GM12878 (cell line): ENCODE measurements at regions not wholly inside any gene's neighbourhood (a gene's known extent, or its start where the extent isn't known, plus 50 kb on each side); places are given as distances from the start of the nearest gene placed in this dataset.

ENCODE experiments used
- ATAC-seq: fragments of 200-7000 bp; cut with Tn5 transposase; 3 replicates; pipeline ENCODE4 v1.9.1; 2020; ENCODE audit warnings: mild to moderate bottlenecking, moderate library complexity
- BruUV-seq: library from RNA; stranded (reverse); fragments of 400-500 nt; replicated peaks from 2 replicates; lab custom pipeline; 2021; lab: Mats Ljungman, UMichigan
- CTCF ChIA-PET: fragments of 300-600 bp; sonication (Branson Sonifier 250); formaldehyde crosslinking; extraction: SDS; loops from one replicate; lab custom pipeline; 2021; ENCODE audit warnings: inconsistent platforms; lab: Yijun Ruan, JAX
- POLR2A ChIA-PET: fragments of 350-600 bp; formaldehyde crosslinking; extraction: SDS; loops from one replicate; lab custom pipeline; 2021; ENCODE audit warnings: inconsistent platforms; lab: Charles Lee
- RAD21 ChIA-PET: fragments of 300-600 bp; sonication (Branson Sonifier 250); formaldehyde crosslinking; loops from one replicate; lab custom pipeline; 2023; ENCODE audit warnings: antibody characterized with exemption; ENCODE audit not compliant: unreplicated experiment; lab: Charles Lee
- SMC1A ChIA-PET: fragments of 300-600 bp; sonication (Branson Sonifier 250); formaldehyde crosslinking; loops from one replicate; lab custom pipeline; 2023; ENCODE audit not compliant: unreplicated experiment, uncharacterized antibody; lab: Charles Lee
- DNase-seq: peaks from one replicate; pipeline ENCODE4 v3.0.0-alpha.2; 2011; ENCODE audit warnings: low read depth, low spot score
- FAIRE-seq: peaks from 3 replicates; lab custom pipeline; 2011; peaks lifted over from hg19 to GRCh38; lab: Jason Lieb, UNC
- H2AFZ ChIP-seq: 2 replicates; pipeline ENCODE4 v1.6.0; 2011; ENCODE audit warnings: low read depth, low read length, control low read depth; ENCODE audit not compliant: control insufficient read depth
- H3K27ac ChIP-seq: 2 replicates; pipeline ENCODE4 v1.5.1; 2011; ENCODE audit warnings: control low read depth; ENCODE audit not compliant: control insufficient read depth, insufficient read depth
- H3K27me3 ChIP-seq, 2 experiments: replicated peaks in 1 of 2; 2 replicates each; pipeline versions ENCODE4 v1.6.0 to v1.6.1; 2011; ENCODE audit warnings: low read length in 1 of 2; ENCODE audit not compliant: control insufficient read depth in 2 of 2, insufficient read depth in 2 of 2
- H3K36me3 ChIP-seq, 2 experiments: 2 replicates each; pipeline ENCODE4 v1.5.1; 2011; ENCODE audit warnings: low read length in 1 of 2; ENCODE audit not compliant: control insufficient read depth in 2 of 2, insufficient read depth in 2 of 2
- H3K4me1 ChIP-seq: 2 replicates; pipeline ENCODE4 v1.6.1; 2011; ENCODE audit warnings: mild to moderate bottlenecking, low read length, moderate library complexity, mixed read lengths; ENCODE audit not compliant: control insufficient read depth, insufficient read depth
- H3K4me2 ChIP-seq: 2 replicates; pipeline ENCODE4 v1.6.0; 2011; ENCODE audit warnings: control low read depth; ENCODE audit not compliant: control insufficient read depth, insufficient read depth
- H3K4me3 ChIP-seq: fragments of 200-600 bp; sonication (generic); 2 replicates; pipeline ENCODE4 v1.5.1; 2016
- H3K79me2 ChIP-seq: 2 replicates; pipeline ENCODE4 v1.6.0; 2011; ENCODE audit warnings: low read length; ENCODE audit not compliant: control insufficient read depth, insufficient read depth
- H3K9ac ChIP-seq: 2 replicates; pipeline ENCODE4 v1.8.0; 2011; ENCODE audit warnings: low read length, control low read depth, mixed read lengths; ENCODE audit not compliant: control insufficient read depth, insufficient read depth
- H3K9me3 ChIP-seq: replicated peaks from 3 replicates; pipeline ENCODE4 v1.5.1; 2011; ENCODE audit warnings: mild to moderate bottlenecking, low read length; ENCODE audit not compliant: control insufficient read depth, insufficient read depth
- H4K20me1 ChIP-seq: 2 replicates; pipeline ENCODE4 v1.6.0; 2011; ENCODE audit not compliant: control insufficient read depth, insufficient read depth
- BCLAF1 ChIP-seq: fragments of 450-650 bp; IDR thresholded peaks from 2 replicates; pipeline ENCODE4 v1.6.1; 2017; ENCODE audit warnings: antibody characterized with exemption, mild to moderate bottlenecking, moderate library complexity
- BRCA1 ChIP-seq: IDR thresholded peaks from 2 replicates; pipeline ENCODE4 v1.6.1; 2011; ENCODE audit warnings: low read depth, low read length, improper control_type of control experiment
- FOXK2 ChIP-seq: fragments of 450-650 bp; IDR thresholded peaks from 2 replicates; pipeline ENCODE4 v1.6.1; 2017; ENCODE audit warnings: mild to moderate bottlenecking, moderate library complexity
- NBN ChIP-seq: fragments of 450-650 bp; IDR thresholded peaks from 2 replicates; pipeline ENCODE4 v1.6.1; 2016
- NFXL1 ChIP-seq: fragments of 450-650 bp; IDR thresholded peaks from 2 replicates; pipeline ENCODE4 v1.6.1; 2017; ENCODE audit warnings: antibody characterized with exemption, mild to moderate bottlenecking, borderline replicate concordance
- NFYA ChIP-seq: IDR thresholded peaks from 2 replicates; pipeline ENCODE4 v1.6.1; 2011; ENCODE audit warnings: low read depth, mild to moderate bottlenecking, low read length, improper control_type of control experiment, borderline replicate concordance
- NKRF ChIP-seq: fragments of 450-650 bp; conservative IDR thresholded peaks from 2 replicates; pipeline ENCODE4 v1.6.1; 2017; ENCODE audit warnings: mild to moderate bottlenecking, moderate library complexity
- NR2C1 ChIP-seq: fragments of 450-650 bp; IDR thresholded peaks from 2 replicates; pipeline ENCODE4 v1.6.1; 2017; ENCODE audit warnings: antibody characterized with exemption, mild to moderate bottlenecking, moderate library complexity
- RB1 ChIP-seq: fragments of 450-650 bp; formaldehyde crosslinking; IDR thresholded peaks from 2 replicates; pipeline ENCODE4 v1.6.1; 2017; ENCODE audit warnings: mild to moderate bottlenecking, borderline replicate concordance
- RCOR1 ChIP-seq: conservative IDR thresholded peaks from 2 replicates; pipeline ENCODE4 v1.6.1; 2012; ENCODE audit warnings: low read depth, low read length, improper control_type of control experiment
- SIN3A ChIP-seq: IDR thresholded peaks from 2 replicates; pipeline ENCODE4 v1.6.1; 2012; ENCODE audit warnings: low read depth, low read length, improper control_type of control experiment
- SRF ChIP-seq, 2 experiments: IDR thresholded peaks; 2 replicates each; pipeline ENCODE4 v1.6.1; 2011; ENCODE audit warnings: low read depth in 2 of 2, low read length in 2 of 2, mild to moderate bottlenecking in 1 of 2, moderate library complexity in 1 of 2
- STAT3 ChIP-seq: IDR thresholded peaks from 2 replicates; pipeline ENCODE4 v1.6.1; 2011; ENCODE audit warnings: low read depth, low read length, improper control_type of control experiment
- ZBTB33 ChIP-seq: fragments of 450-650 bp; IDR thresholded peaks from 2 replicates; pipeline ENCODE4 v1.6.1; 2017; ENCODE audit warnings: mild to moderate bottlenecking
- ZNF687 ChIP-seq: fragments of 450-650 bp; IDR thresholded peaks from 2 replicates; pipeline ENCODE4 v1.6.1; 2017; ENCODE audit warnings: mild to moderate bottlenecking, moderate library complexity
- WGBS: methylation state at CpG from one replicate; pipeline ENCODE4 v1.1.6; 2016; ENCODE audit warnings: low lambda C conversion rate; ENCODE audit not compliant: insufficient replicate concordance, insufficient coverage; ENCODE audit errors: missing lambda C conversion rate; 5-methylcytosine and 5-hydroxymethylcytosine counted together
- in situ Hi-C: fragments of 300-500 bp; cut with MboI; formaldehyde crosslinking; loops from 9 replicates; pipeline ENCODE4 v1.14.3; 2018; ENCODE audit warnings: mixed read lengths
- intact Hi-C: fragments of 100-400 bp; cut with micrococcal nuclease; formaldehyde crosslinking; loops from one replicate; pipeline ENCODE4 v1.14.2; 2022; ENCODE audit not compliant: unreplicated experiment

GRCh38 chr5:5719292-5719691 is 296.8 kb downstream of the ICE1 start:
- Histone ChIP-seq H3K36me3 (no peaks in the 10 kb centered on the region), H3K27me3 (no peaks in the 10 kb centered on the region), H3K4me2 (no peak overlapping the region), H4K20me1 (no peaks in the 10 kb centered on the region), H3K9me3 (no peaks in the 10 kb centered on the region; the same call in 2 of the 3 replicates), H3K4me1 (no peaks in the 10 kb centered on the region), H3K27ac (no peak overlapping the region), H2AFZ (no peak overlapping the region), H3K9ac (no peak overlapping the region), H3K4me3 (no peak overlapping the region), H3K79me2 (no peaks in the 10 kb centered on the region)
- ChIA-PET SMC1A (no interaction called here), RAD21 (no interaction called here), CTCF (interaction anchor here (1.0 kb wide), 1 partner anchor 167 kb away, joined by 3 read pairs; no protein-coding TSS in a partner anchor), POLR2A (no interaction called here)
- BruUV-seq, result no TSS peak
- ATAC-seq, result 0 out of 3 replicates have a peak, but pooled peaks have one; percentile 32
- intact Hi-C loops (no loop called here), in situ Hi-C loops (no loop called here)
- DNase-seq, result no peak
- no peak for FAIRE-seq
- WGBS, result 41% methylated on average over 5 of the region's 5 CpGs
- TF ChIP-seq ZBTB33 (no peak), SRF (IDR thresholded peaks at IDR 0.05; ENCODE audit: low read depth in 2 of 2, low read length in 2 of 2) (no peak), NFXL1 (no peak), NBN (no peak), NKRF (no peak), RB1 (no peak), STAT3 (no peak), RCOR1 (no peak), ZNF687 (no peak), SIN3A (no peak), BRCA1 (no peak), FOXK2 (no peak), NFYA (no peak), BCLAF1 (no peak), NR2C1 (no peak)
